ENCODE measurements at regions not wholly inside any gene's neighbourhood (a gene's known extent, or its start where the extent isn't known, plus 50 kb on each side); places are given as distances from the start of the nearest gene placed in this dataset.

DNA sequence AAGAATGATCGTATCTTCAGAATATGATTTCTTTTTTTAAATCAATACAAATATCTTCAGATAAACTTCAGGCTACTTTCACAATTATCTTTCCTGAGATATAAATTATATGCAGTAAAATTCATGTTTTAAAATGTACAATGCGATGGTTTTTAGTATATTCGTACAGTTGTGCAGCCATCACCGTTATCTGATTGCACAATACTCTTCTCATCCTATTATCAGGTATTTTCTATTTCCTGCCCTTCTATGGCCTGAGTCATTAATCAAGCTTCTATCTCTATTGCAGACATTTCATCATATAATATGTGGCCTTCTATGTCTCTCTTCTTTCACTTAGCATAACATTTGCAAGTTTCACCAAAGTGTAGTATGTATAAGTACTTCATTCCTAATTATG lies 1360.2 kb upstream of the SLC10A2 start:
- DNase-seq (ENCODE audit: low read depth, low spot score) = no peak
- H3K4me3 ChIP-seq (ENCODE audit: insufficient read length, low read depth) = no peak overlapping the region
- H3K27me3 ChIP-seq (ENCODE audit: insufficient read depth, insufficient read length) = no peaks in the 10 kb centered on the region
- H3K4me1 ChIP-seq (ENCODE audit: insufficient read depth, insufficient read length) = no peaks in the 10 kb centered on the region
- H3K9me3 ChIP-seq (ENCODE audit: insufficient read depth, low read length) = no peaks in the 10 kb centered on the region
- TF ChIP-seq SUZ12 (IDR thresholded peaks at IDR 0.05; ENCODE audit: extremely low read depth, insufficient read depth, insufficient read length) (no peak), ZNF274 (IDR thresholded peaks at IDR 0.05; ENCODE audit: low read depth, low read length) (no peak), YY1 (IDR thresholded peaks at IDR 0.05; ENCODE audit: insufficient read depth, insufficient read length) (no peak)
- H3K9ac ChIP-seq (ENCODE audit: insufficient read length, low read depth) = no peak overlapping the region
- no peaks in the 10 kb centered on the region for H3K36me3 ChIP-seq (ENCODE audit: insufficient read depth, insufficient read length, low read length)

DNA sequence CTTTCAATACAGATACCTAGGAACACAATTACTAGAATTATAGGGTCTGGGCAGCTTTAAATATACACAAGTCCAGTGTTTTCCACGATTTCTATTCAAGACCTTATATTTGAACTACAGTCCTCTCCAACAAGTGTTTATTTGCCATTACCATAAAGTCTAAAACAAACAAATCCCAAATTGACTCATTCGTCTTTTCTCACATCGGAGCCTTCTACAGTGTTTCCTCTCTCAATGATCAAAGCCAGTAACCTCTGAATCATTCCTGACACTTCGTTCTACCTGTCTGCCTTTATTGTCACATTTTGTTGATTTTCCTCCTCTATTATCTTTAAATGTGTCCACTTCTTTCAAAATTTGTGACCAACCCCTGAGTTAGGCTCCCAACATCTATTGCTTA lies 1356.5 kb upstream of the SLC10A2 start:
- Histone ChIP-seq H3K27me3 (ENCODE audit: insufficient read depth, insufficient read length) (no peaks in the 10 kb centered on the region), H3K4me3 (ENCODE audit: insufficient read length, low read depth) (no peak overlapping the region), H3K9me3 (ENCODE audit: insufficient read depth, low read length) (no peaks in the 10 kb centered on the region), H3K9ac (ENCODE audit: insufficient read length, low read depth) (no peak overlapping the region), H3K36me3 (ENCODE audit: insufficient read depth, insufficient read length, low read length) (no peaks in the 10 kb centered on the region), H3K4me1 (ENCODE audit: insufficient read depth, insufficient read length) (no peaks in the 10 kb centered on the region)
- no peak for DNase-seq (ENCODE audit: low read depth, low spot score)
- no peak for TF ChIP-seq SUZ12 (IDR thresholded peaks at IDR 0.05; ENCODE audit: extremely low read depth, insufficient read depth, insufficient read length)
- no peak for TF ChIP-seq YY1 (IDR thresholded peaks at IDR 0.05; ENCODE audit: insufficient read depth, insufficient read length)
- no peak for TF ChIP-seq ZNF274 (IDR thresholded peaks at IDR 0.05; ENCODE audit: low read depth, low read length)

DNA sequence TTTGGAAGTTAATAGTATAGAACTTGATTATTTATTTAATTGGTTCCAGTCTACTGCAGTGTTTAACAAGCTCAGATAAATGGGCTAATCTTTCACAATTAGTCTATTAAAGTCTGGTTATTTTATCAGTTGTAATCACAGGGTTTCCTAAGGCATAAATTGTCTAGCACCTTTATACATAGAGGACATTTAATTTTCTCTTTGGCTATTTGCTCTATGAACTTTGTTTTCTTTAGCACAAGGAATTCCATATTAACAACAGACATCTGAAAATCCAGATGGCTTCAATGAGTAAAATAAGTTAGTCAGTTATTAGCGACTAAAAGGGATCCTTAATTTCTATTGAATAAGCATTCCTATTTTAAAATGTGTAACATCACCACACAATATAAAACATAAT lies 1350.8 kb upstream of the SLC10A2 start:
- DNase-seq (ENCODE audit: low read depth, low spot score) = no peak
- H3K9ac ChIP-seq (ENCODE audit: insufficient read length, low read depth) = no peak overlapping the region
- H3K27me3 ChIP-seq (ENCODE audit: insufficient read depth, insufficient read length) = no peaks in the 10 kb centered on the region
- H3K4me3 ChIP-seq (ENCODE audit: insufficient read length, low read depth) = no peak overlapping the region
- H3K36me3 ChIP-seq (ENCODE audit: insufficient read depth, insufficient read length, low read length) = no peaks in the 10 kb centered on the region
- H3K4me1 ChIP-seq (ENCODE audit: insufficient read depth, insufficient read length) = no peaks in the 10 kb centered on the region
- H3K9me3 ChIP-seq (ENCODE audit: insufficient read depth, low read length) = no peaks in the 10 kb centered on the region
- TF ChIP-seq ZNF274 (IDR thresholded peaks at IDR 0.05; ENCODE audit: low read depth, low read length) (no peak), SUZ12 (IDR thresholded peaks at IDR 0.05; ENCODE audit: extremely low read depth, insufficient read depth, insufficient read length) (no peak), YY1 (IDR thresholded peaks at IDR 0.05; ENCODE audit: insufficient read depth, insufficient read length) (no peak)

DNA sequence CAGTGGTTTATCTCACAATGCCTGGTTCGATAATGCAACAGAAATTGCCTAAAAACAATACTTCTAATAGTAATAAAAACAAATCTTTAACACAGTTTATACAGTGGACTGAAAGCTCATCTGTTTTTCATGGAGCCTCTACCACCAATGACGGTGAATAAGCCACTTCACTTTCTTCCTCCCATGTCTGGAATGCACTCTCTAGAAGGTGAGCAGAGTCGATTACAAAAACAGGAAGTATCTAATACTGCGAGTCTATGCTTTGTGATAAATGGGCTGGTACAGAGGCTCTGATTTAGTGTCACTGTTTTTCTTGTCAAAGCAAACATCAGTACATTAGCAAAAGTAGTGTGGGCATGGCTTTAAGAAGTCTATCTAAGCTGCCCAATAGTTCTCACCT lies 1348.6 kb upstream of the SLC10A2 start:
- H3K36me3 ChIP-seq (ENCODE audit: insufficient read depth, insufficient read length, low read length) = no peaks in the 10 kb centered on the region
- no peaks in the 10 kb centered on the region for H3K4me1 ChIP-seq (ENCODE audit: insufficient read depth, insufficient read length)
- no peaks in the 10 kb centered on the region for H3K27me3 ChIP-seq (ENCODE audit: insufficient read depth, insufficient read length)
- H3K4me3 ChIP-seq (ENCODE audit: insufficient read length, low read depth) = no peak overlapping the region
- TF ChIP-seq ZNF274 (IDR thresholded peaks at IDR 0.05; ENCODE audit: low read depth, low read length) (no peak), SUZ12 (IDR thresholded peaks at IDR 0.05; ENCODE audit: extremely low read depth, insufficient read depth, insufficient read length) (no peak), YY1 (IDR thresholded peaks at IDR 0.05; ENCODE audit: insufficient read depth, insufficient read length) (no peak)
- no peak for DNase-seq (ENCODE audit: low read depth, low spot score)
- no peak overlapping the region for H3K9ac ChIP-seq (ENCODE audit: insufficient read length, low read depth)
- no peaks in the 10 kb centered on the region for H3K9me3 ChIP-seq (ENCODE audit: insufficient read depth, low read length)

DNA sequence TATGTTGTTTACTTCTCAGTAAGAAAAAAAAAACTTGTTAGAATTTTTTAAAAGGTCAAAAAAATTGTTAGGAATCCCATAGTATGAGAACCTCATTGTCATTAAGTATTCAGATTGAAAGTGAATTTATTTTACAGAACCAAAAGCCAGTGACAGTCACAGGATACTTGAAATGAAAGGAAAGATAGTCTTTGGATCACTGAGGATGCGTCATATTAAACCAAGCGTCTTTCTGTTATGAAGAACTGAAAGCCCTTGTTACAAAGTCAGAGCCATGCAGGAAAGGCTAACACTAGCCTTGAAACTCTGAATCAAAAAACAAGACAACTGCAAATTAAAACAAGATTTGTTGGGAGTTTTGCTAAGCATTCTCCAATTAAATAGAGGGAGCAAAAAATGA lies 1348.0 kb upstream of the SLC10A2 start:
- Histone ChIP-seq H3K36me3 (ENCODE audit: insufficient read depth, insufficient read length, low read length) (no peaks in the 10 kb centered on the region), H3K27me3 (ENCODE audit: insufficient read depth, insufficient read length) (no peaks in the 10 kb centered on the region), H3K4me3 (ENCODE audit: insufficient read length, low read depth) (no peak overlapping the region), H3K9ac (ENCODE audit: insufficient read length, low read depth) (no peak overlapping the region), H3K9me3 (ENCODE audit: insufficient read depth, low read length) (no peaks in the 10 kb centered on the region), H3K4me1 (ENCODE audit: insufficient read depth, insufficient read length) (no peaks in the 10 kb centered on the region)
- no peak for TF ChIP-seq ZNF274 (IDR thresholded peaks at IDR 0.05; ENCODE audit: low read depth, low read length)
- TF ChIP-seq SUZ12 (IDR thresholded peaks at IDR 0.05; ENCODE audit: extremely low read depth, insufficient read depth, insufficient read length) = no peak
- TF ChIP-seq YY1 (IDR thresholded peaks at IDR 0.05; ENCODE audit: insufficient read depth, insufficient read length) = no peak
- DNase-seq (ENCODE audit: low read depth, low spot score) = no peak

DNA sequence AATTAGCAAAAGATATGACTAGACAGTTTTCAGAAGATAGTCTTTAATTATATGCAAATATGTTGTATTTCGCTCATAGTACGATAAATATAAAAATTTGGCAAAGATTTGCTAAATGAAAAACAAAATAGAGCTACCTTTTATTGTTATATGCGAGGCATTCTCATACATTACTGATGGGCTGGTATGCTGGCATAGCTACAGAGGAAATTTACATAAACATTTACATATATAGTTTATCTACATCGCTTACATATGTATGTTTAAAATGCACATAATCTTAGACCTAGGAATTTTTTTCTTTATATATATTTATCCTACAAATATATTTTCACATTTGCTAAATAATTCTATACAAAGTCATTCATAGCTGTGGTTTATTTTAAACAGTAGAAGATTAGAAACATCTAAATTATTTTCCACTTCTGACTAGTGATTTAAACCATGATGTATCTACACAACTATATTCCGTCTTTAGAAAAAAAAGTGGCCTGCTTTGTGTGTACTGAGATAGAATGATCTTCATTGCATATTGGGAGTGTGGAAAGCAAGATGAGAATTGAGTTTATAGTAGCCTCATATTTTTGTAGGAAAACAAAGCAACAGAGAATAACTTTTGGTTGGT lies 1345.0 kb upstream of the SLC10A2 start:
- no peak for TF ChIP-seq YY1 (IDR thresholded peaks at IDR 0.05; ENCODE audit: insufficient read depth, insufficient read length)
- no peak for TF ChIP-seq ZNF274 (IDR thresholded peaks at IDR 0.05; ENCODE audit: low read depth, low read length)
- no peak for TF ChIP-seq SUZ12 (IDR thresholded peaks at IDR 0.05; ENCODE audit: extremely low read depth, insufficient read depth, insufficient read length)
- DNase-seq (ENCODE audit: low read depth, low spot score) = no peak
- no peaks in the 10 kb centered on the region for H3K36me3 ChIP-seq (ENCODE audit: insufficient read depth, insufficient read length, low read length)
- H3K27me3 ChIP-seq (ENCODE audit: insufficient read depth, insufficient read length) = no peaks in the 10 kb centered on the region
- no peaks in the 10 kb centered on the region for H3K4me1 ChIP-seq (ENCODE audit: insufficient read depth, insufficient read length)
- no peak overlapping the region for H3K4me3 ChIP-seq (ENCODE audit: insufficient read length, low read depth)
- H3K9ac ChIP-seq (ENCODE audit: insufficient read length, low read depth) = no peak overlapping the region
- no peaks in the 10 kb centered on the region for H3K9me3 ChIP-seq (ENCODE audit: insufficient read depth, low read length)

DNA sequence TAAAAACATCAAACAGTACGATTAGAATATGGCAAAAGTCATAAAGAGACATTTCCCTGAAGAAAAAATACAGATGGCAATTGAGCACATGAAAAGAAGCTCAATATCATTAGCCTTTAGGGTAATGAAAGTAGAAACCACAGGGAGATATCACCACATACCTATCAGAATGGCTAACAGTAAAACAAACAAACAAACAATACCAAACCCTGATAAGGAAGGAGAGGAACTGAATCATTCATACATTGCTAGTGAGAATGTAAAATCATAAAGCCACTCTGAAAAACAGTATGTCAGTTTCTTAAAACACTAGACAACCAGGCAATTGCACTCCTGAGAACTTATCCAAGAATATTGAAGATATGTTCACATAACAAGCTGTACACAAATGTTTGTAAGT lies 1342.5 kb upstream of the SLC10A2 start:
- DNase-seq (ENCODE audit: low read depth, low spot score) = no peak
- Histone ChIP-seq H3K27me3 (ENCODE audit: insufficient read depth, insufficient read length) (no peaks in the 10 kb centered on the region), H3K4me1 (ENCODE audit: insufficient read depth, insufficient read length) (no peaks in the 10 kb centered on the region), H3K9ac (ENCODE audit: insufficient read length, low read depth) (no peak overlapping the region), H3K36me3 (ENCODE audit: insufficient read depth, insufficient read length, low read length) (no peaks in the 10 kb centered on the region), H3K4me3 (ENCODE audit: insufficient read length, low read depth) (no peak overlapping the region), H3K9me3 (ENCODE audit: insufficient read depth, low read length) (no peaks in the 10 kb centered on the region)
- no peak for TF ChIP-seq ZNF274 (IDR thresholded peaks at IDR 0.05; ENCODE audit: low read depth, low read length)
- TF ChIP-seq YY1 (IDR thresholded peaks at IDR 0.05; ENCODE audit: insufficient read depth, insufficient read length) = no peak
- no peak for TF ChIP-seq SUZ12 (IDR thresholded peaks at IDR 0.05; ENCODE audit: extremely low read depth, insufficient read depth, insufficient read length)
